ENCODE measurements at regions not wholly inside any gene's neighbourhood (a gene's known extent, or its start where the extent isn't known, plus 50 kb on each side); places are given as distances from the start of the nearest gene placed in this dataset.

DNA sequence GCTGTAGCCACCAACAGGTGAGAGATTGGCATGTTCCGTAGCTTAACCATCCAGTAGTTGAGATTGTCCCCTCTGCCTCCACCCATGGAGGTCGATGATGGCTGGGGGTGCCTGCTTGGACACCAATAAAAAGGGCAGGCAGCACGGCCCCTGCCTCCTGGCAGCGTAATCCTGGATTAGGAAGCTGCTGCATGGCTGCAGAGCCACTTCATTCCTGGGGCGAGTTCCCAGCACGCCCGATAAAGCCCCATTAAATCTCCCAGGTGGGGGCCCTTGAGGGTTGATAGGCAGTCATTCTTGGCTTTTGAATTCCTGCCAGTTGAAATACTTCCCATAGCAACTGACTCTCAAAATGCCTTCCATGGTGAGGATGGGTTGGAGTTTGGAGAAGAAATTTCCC, 67.8 kb downstream of the PLXNA1 start:
- TF ChIP-seq, protein P1, sequence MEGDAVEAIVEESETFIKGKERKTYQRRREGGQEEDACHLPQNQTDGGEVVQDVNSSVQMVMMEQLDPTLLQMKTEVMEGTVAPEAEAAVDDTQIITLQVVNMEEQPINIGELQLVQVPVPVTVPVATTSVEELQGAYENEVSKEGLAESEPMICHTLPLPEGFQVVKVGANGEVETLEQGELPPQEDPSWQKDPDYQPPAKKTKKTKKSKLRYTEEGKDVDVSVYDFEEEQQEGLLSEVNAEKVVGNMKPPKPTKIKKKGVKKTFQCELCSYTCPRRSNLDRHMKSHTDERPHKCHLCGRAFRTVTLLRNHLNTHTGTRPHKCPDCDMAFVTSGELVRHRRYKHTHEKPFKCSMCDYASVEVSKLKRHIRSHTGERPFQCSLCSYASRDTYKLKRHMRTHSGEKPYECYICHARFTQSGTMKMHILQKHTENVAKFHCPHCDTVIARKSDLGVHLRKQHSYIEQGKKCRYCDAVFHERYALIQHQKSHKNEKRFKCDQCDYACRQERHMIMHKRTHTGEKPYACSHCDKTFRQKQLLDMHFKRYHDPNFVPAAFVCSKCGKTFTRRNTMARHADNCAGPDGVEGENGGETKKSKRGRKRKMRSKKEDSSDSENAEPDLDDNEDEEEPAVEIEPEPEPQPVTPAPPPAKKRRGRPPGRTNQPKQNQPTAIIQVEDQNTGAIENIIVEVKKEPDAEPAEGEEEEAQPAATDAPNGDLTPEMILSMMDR (IDR thresholded peaks at IDR 0.05; ENCODE audit: insufficient read depth, low read length, poor library complexity, severe bottlenecking) = no peak
- DNase-seq (ENCODE audit: low read depth) = no peak
- Histone ChIP-seq H3K27me3 (ENCODE audit: control insufficient read depth, insufficient read depth, low read length) (no peaks in the 10 kb centered on the region), H3K36me3 (ENCODE audit: control insufficient read depth, insufficient read depth, low read length) (no peaks in the 10 kb centered on the region), H3K4me3 (ENCODE audit: low read depth, low read length) (no peak overlapping the region)

- H3K27me3 ChIP-seq (ENCODE audit: control insufficient read depth, insufficient read depth, low read length) = no peaks in the 10 kb centered on the region
- H3K36me3 ChIP-seq (ENCODE audit: control insufficient read depth, insufficient read depth, low read length) = no peaks in the 10 kb centered on the region
- no peak for DNase-seq (ENCODE audit: low read depth)
- no peak overlapping the region for H3K4me3 ChIP-seq (ENCODE audit: low read depth, low read length)
- TF ChIP-seq, protein P1 (IDR thresholded peaks at IDR 0.05; ENCODE audit: insufficient read depth, low read length, poor library complexity, severe bottlenecking) = no peak
Measured at GRCh38 chr3:127052121-127052561, 69.2 kb downstream of the PLXNA1 start.

GRCh38 chr3:127053026-127053425, 70.1 kb downstream of the PLXNA1 start:
- TF ChIP-seq, protein P1 (IDR thresholded peaks at IDR 0.05; ENCODE audit: insufficient read depth, low read length, poor library complexity, severe bottlenecking) = no peak
- DNase-seq (ENCODE audit: low read depth) = no peak
- H3K36me3 ChIP-seq (ENCODE audit: control insufficient read depth, insufficient read depth, low read length) = no peaks in the 10 kb centered on the region
- no peak overlapping the region for H3K4me3 ChIP-seq (ENCODE audit: low read depth, low read length)
- H3K27me3 ChIP-seq (ENCODE audit: control insufficient read depth, insufficient read depth, low read length) = no peaks in the 10 kb centered on the region

GRCh38 chr3:127053450-127053849, 70.5 kb downstream of the PLXNA1 start:
- no peaks in the 10 kb centered on the region for H3K36me3 ChIP-seq (ENCODE audit: control insufficient read depth, insufficient read depth, low read length)
- no peaks in the 10 kb centered on the region for H3K27me3 ChIP-seq (ENCODE audit: control insufficient read depth, insufficient read depth, low read length)
- DNase-seq (ENCODE audit: low read depth) = no peak
- no peak overlapping the region for H3K4me3 ChIP-seq (ENCODE audit: low read depth, low read length)
- TF ChIP-seq, protein P1 (IDR thresholded peaks at IDR 0.05; ENCODE audit: insufficient read depth, low read length, poor library complexity, severe bottlenecking) = no peak

DNA sequence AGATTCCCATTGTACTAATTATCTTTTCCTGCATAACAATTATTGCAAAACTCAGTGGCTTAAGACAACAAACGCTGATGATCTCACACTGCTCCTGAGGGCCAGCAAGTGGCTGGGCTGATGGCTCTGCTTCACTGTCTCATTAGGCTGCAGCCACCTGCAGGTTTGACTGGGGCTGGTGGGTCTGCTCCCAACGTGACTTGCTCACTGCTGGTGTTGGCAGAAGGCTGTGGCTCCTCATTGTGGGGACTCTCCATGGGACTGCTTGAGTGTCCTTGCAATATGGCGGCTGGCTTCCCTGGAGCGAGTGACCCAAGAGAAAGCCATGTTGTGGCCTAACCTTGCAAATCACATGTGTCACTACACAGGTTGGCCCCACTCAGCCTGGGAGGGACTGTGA, 71.1 kb downstream of the PLXNA1 start:
- TF ChIP-seq, protein P1 (IDR thresholded peaks at IDR 0.05; ENCODE audit: insufficient read depth, low read length, poor library complexity, severe bottlenecking) = no peak
- no peak for DNase-seq (ENCODE audit: low read depth)
- Histone ChIP-seq H3K4me3 (ENCODE audit: low read depth, low read length) (no peak overlapping the region), H3K27me3 (ENCODE audit: control insufficient read depth, insufficient read depth, low read length) (no peaks in the 10 kb centered on the region), H3K36me3 (ENCODE audit: control insufficient read depth, insufficient read depth, low read length) (no peaks in the 10 kb centered on the region)

GRCh38 chr3:127056281-127056680, 73.4 kb downstream of the PLXNA1 start:
- DNase-seq (ENCODE audit: low read depth) = no peak
- TF ChIP-seq, protein P1 (IDR thresholded peaks at IDR 0.05; ENCODE audit: insufficient read depth, low read length, poor library complexity, severe bottlenecking) = no peak
- Histone ChIP-seq H3K4me3 (ENCODE audit: low read depth, low read length) (no peak overlapping the region), H3K27me3 (ENCODE audit: control insufficient read depth, insufficient read depth, low read length) (peaks cover 2% of the 10 kb centered on the region), H3K36me3 (ENCODE audit: control insufficient read depth, insufficient read depth, low read length) (no peaks in the 10 kb centered on the region)

Data from kidney epithelial cell (primary cell).